DND-41 (cell line): ENCODE measurements at regions not wholly inside any gene's neighbourhood (a gene's known extent, or its start where the extent isn't known, plus 50 kb on each side); places are given as distances from the start of the nearest gene placed in this dataset.
"Not testable (repeated sequence)": the region's sequence is repeated elsewhere in the genome, so short reads cannot be mapped to it uniquely, and the experiment has no call there.

ENCODE experiments used
- ATAC-seq: fragments of 200-7000 bp; cut with Tn5 transposase; 3 replicates; pipeline ENCODE4 v1.9.1; 2021; ENCODE audit warnings: low read depth; ENCODE audit not compliant: insufficient read depth
- DNase-seq: peaks from one replicate; pipeline ENCODE4 v3.0.0-alpha.2; 2020
- H2AFZ ChIP-seq: 2 replicates; pipeline ENCODE4 v1.6.0; 2012; ENCODE audit warnings: low read depth, low read length
- H3K27ac ChIP-seq: 2 replicates; pipeline ENCODE4 v1.5.1; 2012; ENCODE audit warnings: low read length, inconsistent platforms
- H3K27me3 ChIP-seq: fragments of 200-600 bp; sonication (generic); 2 replicates; pipeline ENCODE4 v1.6.0; 2012; ENCODE audit warnings: low read length, mild to moderate bottlenecking, inconsistent platforms; ENCODE audit not compliant: insufficient read depth, poor library complexity
- H3K36me3 ChIP-seq: 2 replicates; pipeline ENCODE4 v1.5.1; 2012; ENCODE audit warnings: low read length, inconsistent platforms; ENCODE audit not compliant: insufficient read depth
- H3K4me1 ChIP-seq: 2 replicates; pipeline ENCODE4 v1.5.1; 2012; ENCODE audit warnings: mild to moderate bottlenecking, low read length; ENCODE audit not compliant: insufficient read depth
- H3K4me2 ChIP-seq: 2 replicates; pipeline ENCODE4 v1.6.0; 2012; ENCODE audit warnings: mild to moderate bottlenecking, moderate library complexity, low read length, inconsistent platforms; ENCODE audit not compliant: insufficient read depth
- H3K4me3 ChIP-seq, 2 experiments: fragments of 200-600 bp in 1 of 2; shearing (Covaris generic) in 1 of 2; 2 replicates each; pipeline ENCODE4 v1.5.1; 2012 to 2016; ENCODE audit warnings: inconsistent platforms in 2 of 2, low read length in 2 of 2, mild to moderate bottlenecking in 2 of 2, low read depth in 1 of 2, moderate library complexity in 1 of 2
- H3K79me2 ChIP-seq: 2 replicates; pipeline ENCODE4 v1.6.0; 2012; ENCODE audit warnings: low read length, inconsistent platforms; ENCODE audit not compliant: insufficient read depth
- H3K9ac ChIP-seq: 2 replicates; pipeline ENCODE4 v1.6.0; 2012; ENCODE audit warnings: low read depth, mild to moderate bottlenecking, inconsistent platforms, low read length, moderate library complexity
- H3K9me3 ChIP-seq: 2 replicates; pipeline ENCODE4 v1.5.1; 2012; ENCODE audit warnings: low read length, moderate library complexity, mild to moderate bottlenecking, inconsistent platforms; ENCODE audit not compliant: insufficient read depth, severe bottlenecking
- H4K20me1 ChIP-seq: 2 replicates; pipeline ENCODE4 v1.6.0; 2012; ENCODE audit warnings: low read length; ENCODE audit not compliant: insufficient read depth
- CTCF ChIP-seq: IDR thresholded peaks from 2 replicates; pipeline ENCODE4 v1.5.1; 2012; ENCODE audit warnings: borderline replicate concordance, low read length, moderate library complexity, mild to moderate bottlenecking; ENCODE audit not compliant: poor library complexity, severe bottlenecking; ENCODE audit errors: extremely low read depth
- EZH2 ChIP-seq: IDR thresholded peaks from 3 replicates; pipeline ENCODE4 v1.6.1; 2012; ENCODE audit warnings: borderline replicate concordance, low read depth, mild to moderate bottlenecking, moderate library complexity, low read length, inconsistent platforms; ENCODE audit not compliant: severe bottlenecking

- ATAC-seq = no peak
- TF ChIP-seq CTCF (no peak), EZH2 (no peak)
- no peak overlapping the region for H3K27ac ChIP-seq
These were observed 248.8 kb downstream of the CAAP1 start for GRCh38 chr9:26643826-26644225.

GRCh38 chr9:26639761-26640160, 252.8 kb downstream of the CAAP1 start:
- ATAC-seq = no peak
- no peaks in the 10 kb centered on the region for H3K9me3 ChIP-seq

More at GRCh38 chr9:26643826-26644225, 248.8 kb downstream of the CAAP1 start:
- no peaks in the 10 kb centered on the region for H3K79me2 ChIP-seq
- H3K9ac ChIP-seq = no peak overlapping the region
- H3K9me3 ChIP-seq = no peaks in the 10 kb centered on the region
- H3K4me2 ChIP-seq = no peak overlapping the region
- H3K27me3 ChIP-seq = no peaks in the 10 kb centered on the region
- H3K36me3 ChIP-seq = no peaks in the 10 kb centered on the region
- no peaks in the 10 kb centered on the region for H4K20me1 ChIP-seq
- H3K4me1 ChIP-seq = no peaks in the 10 kb centered on the region
- no peak overlapping the region for H3K4me3 ChIP-seq
- no peak overlapping the region for H2AFZ ChIP-seq
- DNase-seq = no peak

GRCh38 chr9:26637101-26637500, 255.5 kb downstream of the CAAP1 start:
- ATAC-seq = no peak
- Histone ChIP-seq H3K9ac (no peak overlapping the region), H3K27me3 (no peaks in the 10 kb centered on the region), H3K79me2 (no peaks in the 10 kb centered on the region), H3K9me3 (no peaks in the 10 kb centered on the region), H2AFZ (no peak overlapping the region), H3K27ac (no peak overlapping the region), H3K36me3 (no peaks in the 10 kb centered on the region), H3K4me3 (no peak overlapping the region), H3K4me2 (no peak overlapping the region), H4K20me1 (no peaks in the 10 kb centered on the region), H3K4me1 (no peaks in the 10 kb centered on the region)
- no peak for DNase-seq
- TF ChIP-seq EZH2 (no peak), CTCF (no peak)

More at GRCh38 chr9:26639761-26640160, 252.8 kb downstream of the CAAP1 start:
- no peak for DNase-seq
- no peak overlapping the region for H3K9ac ChIP-seq
- H2AFZ ChIP-seq = no peak overlapping the region
- no peaks in the 10 kb centered on the region for H3K27me3 ChIP-seq
- no peak overlapping the region for H3K4me3 ChIP-seq
- H3K4me1 ChIP-seq = no peaks in the 10 kb centered on the region
- H3K27ac ChIP-seq = no peak overlapping the region
- no peaks in the 10 kb centered on the region for H3K36me3 ChIP-seq
- no peak overlapping the region for H3K4me2 ChIP-seq
- no peaks in the 10 kb centered on the region for H3K79me2 ChIP-seq
- H4K20me1 ChIP-seq = no peaks in the 10 kb centered on the region
- TF ChIP-seq EZH2 = no peak
- no peak for TF ChIP-seq CTCF

GRCh38 chr9:26613851-26614350, 278.7 kb downstream of the CAAP1 start:
- H3K9ac ChIP-seq, ATAC-seq, H3K4me3 ChIP-seq, H2AFZ ChIP-seq, H3K9me3 ChIP-seq, H4K20me1 ChIP-seq, H3K4me1 ChIP-seq, H3K79me2 ChIP-seq, H3K27ac ChIP-seq, H3K36me3 ChIP-seq, H3K4me2 ChIP-seq, H3K27me3 ChIP-seq, DNase-seq: not testable (repeated sequence)
- peak; percentile 14 for TF ChIP-seq CTCF
